MM.1S (cell line): ENCODE measurements at regions not wholly inside any gene's neighbourhood (a gene's known extent, or its start where the extent isn't known, plus 50 kb on each side); places are given as distances from the start of the nearest gene placed in this dataset.
"Not testable (repeated sequence)": the region's sequence is repeated elsewhere in the genome, so short reads cannot be mapped to it uniquely, and the experiment has no call there.

Experiments used
- DNase-seq: peaks from one replicate; pipeline ENCODE4 v3.0.0-alpha.2; 2015
- H2AFZ ChIP-seq: fragments of 300-600 bp; sonication (generic); 2 replicates; pipeline ENCODE4 v1.6.0; 2016; ENCODE audit warnings: antibody characterized with exemption, low read length
- H3F3A ChIP-seq: fragments of 300-600 bp; sonication (generic); 2 replicates; pipeline ENCODE4 v1.6.1; 2016; ENCODE audit warnings: mild to moderate bottlenecking, antibody characterized with exemption, low read length, moderate library complexity, mixed read lengths; ENCODE audit not compliant: insufficient read depth
- H3K27ac ChIP-seq: fragments of 300-600 bp; sonication (generic); 2 replicates; pipeline ENCODE4 v1.5.1; 2016; ENCODE audit warnings: mild to moderate bottlenecking, low read length
- H3K27me3 ChIP-seq: fragments of 300-600 bp; sonication (generic); replicated peaks from 2 replicates; pipeline ENCODE4 v1.6.0; 2016; ENCODE audit warnings: low read length; ENCODE audit not compliant: insufficient read depth
- H3K36me3 ChIP-seq: fragments of 300-600 bp; sonication (generic); replicated peaks from 2 replicates; pipeline ENCODE4 v1.6.1; 2016; ENCODE audit warnings: mild to moderate bottlenecking, low read length, mixed read lengths; ENCODE audit not compliant: insufficient read depth
- H3K4me1 ChIP-seq: fragments of 300-600 bp; sonication (generic); 2 replicates; pipeline ENCODE4 v1.6.1; 2016; ENCODE audit warnings: low read length, mixed read lengths
- H3K4me2 ChIP-seq: fragments of 300-600 bp; sonication (generic); 2 replicates; pipeline ENCODE4 v1.6.0; 2016; ENCODE audit warnings: low read depth, low read length
- H3K4me3 ChIP-seq: fragments of 300-600 bp; sonication (generic); 2 replicates; pipeline ENCODE4 v1.5.1; 2016; ENCODE audit warnings: low read length, mixed read lengths
- H3K79me2 ChIP-seq: fragments of 300-600 bp; sonication (generic); 2 replicates; pipeline ENCODE4 v1.6.1; 2016; ENCODE audit warnings: mixed run types, low read length, mixed read lengths
- H3K9ac ChIP-seq: fragments of 300-600 bp; sonication (generic); 2 replicates; pipeline ENCODE4 v1.6.1; 2016; ENCODE audit warnings: low read length, mixed read lengths
- H3K9me2 ChIP-seq: fragments of 300-600 bp; sonication (generic); replicated peaks from 2 replicates; pipeline ENCODE4 v1.6.1; 2016; ENCODE audit warnings: mild to moderate bottlenecking, low read length, mixed read lengths; ENCODE audit not compliant: insufficient read depth
- H3K9me3 ChIP-seq: fragments of 300-600 bp; sonication (generic); replicated peaks from 2 replicates; pipeline ENCODE4 v1.6.1; 2016; ENCODE audit warnings: mild to moderate bottlenecking, low read length, mixed read lengths; ENCODE audit not compliant: insufficient read depth
- H4K20me1 ChIP-seq: fragments of 300-600 bp; sonication (generic); 2 replicates; pipeline ENCODE4 v1.6.1; 2016; ENCODE audit warnings: mild to moderate bottlenecking, low read length, moderate library complexity, mixed read lengths; ENCODE audit not compliant: insufficient read depth
- CTCF ChIP-seq: fragments of 300-600 bp; sonication (generic); IDR thresholded peaks from 2 replicates; pipeline ENCODE4 v1.5.1; 2016; ENCODE audit warnings: antibody characterized with exemption, low read length, mixed read lengths
- EZH2 ChIP-seq: fragments of 300-600 bp; sonication (generic); optimal IDR thresholded peaks from 2 replicates; pipeline ENCODE3; 2017; ENCODE audit warnings: low read depth, mild to moderate bottlenecking, antibody characterized with exemption, low read length, mixed read lengths
- EZH2phosphoT487 ChIP-seq: fragments of 300-600 bp; sonication (generic); IDR thresholded peaks from 2 replicates; pipeline ENCODE4 v1.6.1; 2018; ENCODE audit warnings: antibody characterized with exemption, low read length

GRCh38 chrX:74107666-74108065 lies 196.3 kb upstream of the ZCCHC13 start:
- Histone ChIP-seq H3K27ac (no peak overlapping the region), H3K27me3 (no peaks in the 10 kb centered on the region), H3K9me2 (no peaks in the 10 kb centered on the region), H3K9ac (no peak overlapping the region), H2AFZ (no peak overlapping the region), H3K4me2 (no peak overlapping the region), H3K4me1 (no peaks in the 10 kb centered on the region), H3K4me3 (no peak overlapping the region), H3K79me2 (no peaks in the 10 kb centered on the region), H3K36me3 (no peaks in the 10 kb centered on the region), H3K9me3 (no peaks in the 10 kb centered on the region), H3F3A (no peaks in the 10 kb centered on the region), H4K20me1 (no peaks in the 10 kb centered on the region)
- no peak for DNase-seq
- TF ChIP-seq EZH2phosphoT487 (no peak), EZH2 (no peak), CTCF (no peak)

- Histone ChIP-seq H3K27me3 (no peaks in the 10 kb centered on the region), H3K4me2 (no peak overlapping the region), H3K4me3 (no peak overlapping the region), H3K27ac (no peak overlapping the region), H3K79me2 (no peaks in the 10 kb centered on the region), H3K4me1 (no peaks in the 10 kb centered on the region), H2AFZ (no peak overlapping the region), H3K9me3 (no peaks in the 10 kb centered on the region), H3K9ac (no peak overlapping the region), H4K20me1 (no peaks in the 10 kb centered on the region), H3K36me3 (no peaks in the 10 kb centered on the region), H3K9me2 (no peaks in the 10 kb centered on the region), H3F3A (no peaks in the 10 kb centered on the region)
- TF ChIP-seq CTCF (no peak), EZH2phosphoT487 (no peak), EZH2 (no peak)
- no peak for DNase-seq
Measured at GRCh38 chrX:74104356-74105015, 199.5 kb upstream of the ZCCHC13 start.

- H3K9me2 ChIP-seq, H4K20me1 ChIP-seq, H3K27ac ChIP-seq, H3K4me2 ChIP-seq, H2AFZ ChIP-seq, H3K27me3 ChIP-seq, DNase-seq, H3K4me3 ChIP-seq, H3K4me1 ChIP-seq, H3K9ac ChIP-seq, H3K79me2 ChIP-seq, H3K36me3 ChIP-seq, H3F3A ChIP-seq, H3K9me3 ChIP-seq: not testable (repeated sequence)
Measured at GRCh38 chrX:74098407-74098806, 205.6 kb upstream of the ZCCHC13 start.

- Histone ChIP-seq H3K4me3 (no peak overlapping the region), H3K79me2 (no peaks in the 10 kb centered on the region), H3K4me1 (no peaks in the 10 kb centered on the region), H3K36me3 (no peaks in the 10 kb centered on the region), H3K27me3 (no peaks in the 10 kb centered on the region), H3K9me3 (no peaks in the 10 kb centered on the region), H4K20me1 (no peaks in the 10 kb centered on the region), H3K9ac (no peak overlapping the region), H3K9me2 (no peaks in the 10 kb centered on the region), H2AFZ (no peak overlapping the region), H3K27ac (no peak overlapping the region), H3F3A (no peaks in the 10 kb centered on the region), H3K4me2 (no peak overlapping the region)
- no peak for TF ChIP-seq CTCF
- no peak for TF ChIP-seq EZH2phosphoT487
- no peak for TF ChIP-seq EZH2
- DNase-seq = no peak
Measured at GRCh38 chrX:74090049-74090448, 213.9 kb upstream of the ZCCHC13 start.
